HEK293T (cell line): ENCODE measurements at regions not wholly inside any gene's neighbourhood (a gene's known extent, or its start where the extent isn't known, plus 50 kb on each side); places are given as distances from the start of the nearest gene placed in this dataset.

Experiments used
- CTCF ChIA-PET: fragments of 350-600 bp; formaldehyde crosslinking; extraction: SDS; loops from one replicate; lab custom pipeline; 2021; ENCODE audit warnings: antibody characterized with exemption, inconsistent platforms; lab: Yijun Ruan, JAX
- POLR2A ChIA-PET: fragments of 350-600 bp; formaldehyde crosslinking; extraction: SDS; loops from one replicate; lab custom pipeline; 2020; ENCODE audit warnings: antibody characterized with exemption, inconsistent platforms; lab: Yijun Ruan, JAX
- DNase-seq: peaks from one replicate; pipeline ENCODE4 v3.0.0; 2012; ENCODE audit warnings: mixed read lengths; ENCODE audit errors: extremely low spot score
- ARNT ChIP-seq: fragments of 450-650 bp; IDR thresholded peaks from 2 replicates; pipeline ENCODE4 v1.6.1; 2017; ENCODE audit warnings: mild to moderate bottlenecking
- BHLHE40 ChIP-seq: fragments of 450-650 bp; IDR thresholded peaks from 2 replicates; pipeline ENCODE4 v1.6.1; 2016; ENCODE audit warnings: mild to moderate bottlenecking, moderate library complexity, borderline replicate concordance
- CTBP1 ChIP-seq: fragments of 450-650 bp; IDR thresholded peaks from 2 replicates; pipeline ENCODE4 v1.6.1; 2016; ENCODE audit warnings: borderline replicate concordance
- ELF4 ChIP-seq: fragments of 450-650 bp; IDR thresholded peaks from 2 replicates; pipeline ENCODE4 v1.6.1; 2017; ENCODE audit warnings: antibody characterized with exemption
- FOXA1 ChIP-seq: fragments of 450-650 bp; IDR thresholded peaks from 2 replicates; pipeline ENCODE4 v1.6.1; 2016; ENCODE audit warnings: mild to moderate bottlenecking
- FOXK2 ChIP-seq: fragments of 450-650 bp; IDR thresholded peaks from 2 replicates; pipeline ENCODE4 v1.6.1; 2016; ENCODE audit warnings: mild to moderate bottlenecking
- FOXM1 ChIP-seq: fragments of 450-650 bp; IDR thresholded peaks from 2 replicates; pipeline ENCODE4 v1.6.1; 2017; ENCODE audit warnings: mild to moderate bottlenecking, borderline replicate concordance
- HDGF ChIP-seq: fragments of 450-650 bp; IDR thresholded peaks from 2 replicates; pipeline ENCODE4 v1.6.1; 2017; ENCODE audit warnings: antibody characterized with exemption, borderline replicate concordance
- L3MBTL2 ChIP-seq: fragments of 450-650 bp; conservative IDR thresholded peaks from 2 replicates; pipeline ENCODE4 v1.6.1; 2016; ENCODE audit warnings: mild to moderate bottlenecking
- LEF1 ChIP-seq: fragments of 450-650 bp; IDR thresholded peaks from 2 replicates; pipeline ENCODE4 v1.6.1; 2017; ENCODE audit warnings: mild to moderate bottlenecking, borderline replicate concordance
- NFRKB ChIP-seq: fragments of 450-650 bp; IDR thresholded peaks from 2 replicates; pipeline ENCODE4 v1.6.1; 2016; ENCODE audit warnings: mild to moderate bottlenecking, moderate library complexity
- SP1 ChIP-seq: fragments of 450-650 bp; IDR thresholded peaks from 2 replicates; pipeline ENCODE4 v1.6.1; 2017
- SUZ12 ChIP-seq: fragments of 450-650 bp; IDR thresholded peaks from 2 replicates; pipeline ENCODE4 v1.6.1; 2016; ENCODE audit warnings: mild to moderate bottlenecking
- TARDBP ChIP-seq: fragments of 450-650 bp; IDR thresholded peaks from 2 replicates; pipeline ENCODE4 v1.6.1; 2016
- ZNF384 ChIP-seq: fragments of 450-650 bp; IDR thresholded peaks from 2 replicates; pipeline ENCODE4 v1.6.1; 2016
- TF ChIP-seq, protein P1 (sequence below): fragments of 450-650 bp; IDR thresholded peaks from 2 replicates; pipeline ENCODE4 v1.6.1; 2016

DNA sequence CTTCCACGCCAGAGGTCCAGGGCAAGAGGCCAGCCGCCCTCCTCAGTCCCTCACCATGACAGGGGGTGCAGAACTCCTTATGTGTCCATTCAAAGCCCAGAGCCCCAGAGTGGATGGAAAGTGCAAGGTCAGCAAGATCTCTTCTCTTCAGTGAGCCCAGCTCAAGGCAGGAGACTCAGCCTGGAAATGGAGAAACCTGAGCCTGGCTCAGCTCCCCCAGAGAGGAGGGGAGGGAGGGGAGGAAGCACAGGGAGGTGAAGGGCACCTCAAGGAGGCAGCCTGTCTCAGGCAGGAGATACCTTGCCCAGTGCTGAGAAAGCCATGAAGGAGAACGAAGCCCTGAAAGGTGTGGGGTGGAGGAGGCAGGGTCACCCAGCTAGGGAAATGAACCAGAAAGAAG lies 121.8 kb upstream of the PJA1 start:
- CTCF ChIA-PET, result interaction anchor here (0.9 to 1.4 kb wide), 5 partner anchors 65 to 554 kb away, joined by 3 to 6 read pairs (median 3); no protein-coding TSS in a partner anchor
- DNase-seq, result no peak
- TF ChIP-seq FOXM1, result no peak
- TF ChIP-seq, protein P1, sequence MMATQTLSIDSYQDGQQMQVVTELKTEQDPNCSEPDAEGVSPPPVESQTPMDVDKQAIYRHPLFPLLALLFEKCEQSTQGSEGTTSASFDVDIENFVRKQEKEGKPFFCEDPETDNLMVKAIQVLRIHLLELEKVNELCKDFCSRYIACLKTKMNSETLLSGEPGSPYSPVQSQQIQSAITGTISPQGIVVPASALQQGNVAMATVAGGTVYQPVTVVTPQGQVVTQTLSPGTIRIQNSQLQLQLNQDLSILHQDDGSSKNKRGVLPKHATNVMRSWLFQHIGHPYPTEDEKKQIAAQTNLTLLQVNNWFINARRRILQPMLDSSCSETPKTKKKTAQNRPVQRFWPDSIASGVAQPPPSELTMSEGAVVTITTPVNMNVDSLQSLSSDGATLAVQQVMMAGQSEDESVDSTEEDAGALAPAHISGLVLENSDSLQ, result no peak
- TF ChIP-seq ARNT, result no peak
- no peak for TF ChIP-seq LEF1
- TF ChIP-seq FOXK2, result no peak
- no peak for TF ChIP-seq SUZ12
- TF ChIP-seq CTBP1, result no peak
- no peak for TF ChIP-seq ZNF384
- TF ChIP-seq TARDBP, result no peak
- TF ChIP-seq L3MBTL2, result no peak
- no peak for TF ChIP-seq HDGF
- TF ChIP-seq ELF4, result no peak
- POLR2A ChIA-PET, result interaction anchor here (1.0 to 1.2 kb wide), 2 partner anchors 21 to 100 kb away, joined by 3 to 5 read pairs; no protein-coding TSS in a partner anchor

DNA sequence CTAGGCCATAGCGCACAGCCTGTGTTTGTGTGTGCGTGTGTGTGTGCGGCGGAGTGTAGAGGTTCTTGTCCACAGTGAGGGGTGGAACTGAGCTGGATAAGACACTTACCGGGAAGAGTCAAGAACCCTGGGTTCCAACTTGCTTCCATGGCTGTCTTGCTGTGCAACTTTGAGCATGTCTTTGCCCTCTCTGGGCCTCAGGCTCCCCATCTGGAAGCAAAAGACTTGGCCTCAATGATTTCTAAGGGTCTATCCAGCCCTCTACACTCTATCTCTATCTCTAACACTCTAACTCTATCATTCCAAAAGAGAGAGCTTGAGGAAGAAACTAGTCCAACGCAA lies 121.3 kb upstream of the PJA1 start:
- no peak for TF ChIP-seq NFRKB
- TF ChIP-seq ZNF384, result no peak
- TF ChIP-seq FOXA1, result no peak
- POLR2A ChIA-PET, result interaction anchor here (1.0 to 1.2 kb wide), 2 partner anchors 22 to 100 kb away, joined by 3 to 5 read pairs; no protein-coding TSS in a partner anchor
- no peak for DNase-seq
- CTCF ChIA-PET, result interaction anchor here (0.9 to 1.4 kb wide), 5 partner anchors 65 to 553 kb away, joined by 3 to 6 read pairs (median 3); no protein-coding TSS in a partner anchor

DNA sequence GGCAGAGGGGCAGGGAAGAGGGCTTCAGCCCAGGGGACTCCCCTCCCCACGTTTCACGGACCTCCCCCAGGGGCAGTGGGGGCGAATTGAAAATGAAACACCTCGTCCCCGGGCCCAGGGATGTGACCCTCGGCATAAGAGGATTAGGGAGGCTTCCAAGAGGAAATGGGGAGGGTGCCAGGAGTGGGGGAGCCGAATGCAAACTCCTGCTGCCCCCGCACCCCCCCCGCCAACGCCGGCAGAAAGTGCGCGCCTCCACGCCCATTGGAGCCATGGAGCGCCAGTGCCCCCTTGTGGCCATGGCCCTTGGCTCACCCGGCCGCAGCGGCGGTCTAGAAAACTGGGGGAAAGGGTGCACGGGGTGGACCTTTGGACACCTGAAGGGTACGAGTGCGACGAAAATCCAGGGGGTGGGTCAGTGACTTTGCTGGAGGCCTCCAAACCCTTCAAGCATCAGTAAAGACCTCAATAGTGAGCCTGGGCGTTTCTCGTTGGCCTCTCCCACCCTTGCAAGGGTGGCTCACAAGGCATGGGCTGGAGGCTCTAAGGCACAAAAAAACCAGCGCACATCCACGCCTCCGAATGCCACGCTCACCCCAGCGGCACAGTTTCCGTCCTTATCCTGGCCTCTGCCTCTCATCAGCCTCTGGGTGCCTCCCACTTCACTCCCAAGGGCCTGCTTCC lies 120.8 kb upstream of the PJA1 start:
- CTCF ChIA-PET, result interaction anchor here (0.9 to 1.6 kb wide), 3 partner anchors 100 to 556 kb away, joined by 3 to 6 read pairs (median 3); no protein-coding TSS in a partner anchor
- DNase-seq, result peak; percentile 78
- POLR2A ChIA-PET, result interaction anchor here (1.0 to 1.6 kb wide), 2 partner anchors 22 to 458 kb away, joined by 3 to 8 read pairs; partner anchors contain the start of gene EFNB1
- TF ChIP-seq FOXM1 (peak; percentile 73; the same call in 1 of the 2 replicates), ELF4 (no peak), L3MBTL2 (no peak), NFRKB (no peak), SUZ12 (no peak)
- TF ChIP-seq, protein P1, result no peak

- TF ChIP-seq FOXK2, result no peak
- TF ChIP-seq L3MBTL2, result no peak
- TF ChIP-seq, protein P1, result no peak
- TF ChIP-seq ZNF384, result no peak
- TF ChIP-seq NFRKB, result no peak
- no peak for TF ChIP-seq HDGF
- TF ChIP-seq SP1, result no peak
- no peak for TF ChIP-seq TARDBP
- TF ChIP-seq FOXA1, result no peak
- TF ChIP-seq SUZ12, result no peak
- no peak for TF ChIP-seq LEF1
- no peak for TF ChIP-seq CTBP1
- TF ChIP-seq FOXM1, result no peak
- TF ChIP-seq ARNT, result no peak
- no peak for TF ChIP-seq ELF4
- TF ChIP-seq BHLHE40, result no peak
- no peak for DNase-seq
- ChIA-PET POLR2A (interaction anchor here (1.6 kb wide), 1 partner anchor 457 kb away, joined by 8 read pairs; the partner anchor contains the start of gene EFNB1), CTCF (interaction anchor here (1.4 to 1.6 kb wide), 3 partner anchors 101 to 555 kb away, joined by 3 to 11 read pairs (median 6); no protein-coding TSS in a partner anchor)
These were observed 120.2 kb upstream of the PJA1 start for GRCh38 chrX:69285401-69285877.

GRCh38 chrX:69284491-69284890 lies 119.2 kb upstream of the PJA1 start:
- no peak for DNase-seq
- CTCF ChIA-PET, result interaction anchor here (0.8 to 1.6 kb wide), 4 partner anchors 42 to 554 kb away, joined by 3 to 11 read pairs (median 4); no protein-coding TSS in a partner anchor
- POLR2A ChIA-PET, result interaction anchor here (1.6 kb wide), 1 partner anchor 456 kb away, joined by 8 read pairs; the partner anchor contains the start of gene EFNB1
- TF ChIP-seq L3MBTL2 (no peak), HDGF (no peak), LEF1 (no peak), FOXK2 (no peak), ZNF384 (no peak), SUZ12 (no peak), TARDBP (no peak), ELF4 (no peak), ARNT (no peak), BHLHE40 (no peak), FOXM1 (no peak), NFRKB (no peak), SP1 (no peak), FOXA1 (no peak), CTBP1 (no peak)
- TF ChIP-seq, protein P1, result no peak
